GM18507 (cell line): ENCODE measurements at regions not wholly inside any gene's neighbourhood (a gene's known extent, or its start where the extent isn't known, plus 50 kb on each side); places are given as distances from the start of the nearest gene placed in this dataset.
A peak's percentile ranks its signal among the peaks of the same experiment; 100 is the strongest.

ENCODE experiments used
- DNase-seq: peaks from one replicate; pipeline ENCODE4 v3.0.0; 2011; ENCODE audit warnings: low read depth; ENCODE audit not compliant: insufficient read length; ENCODE audit errors: extremely low spot score
- FAIRE-seq: peaks from 2 replicates; lab custom pipeline; 2011; peaks lifted over from hg19 to GRCh38; lab: Jason Lieb, UNC

- FAIRE-seq (peak; percentile 5), DNase-seq (no peak)
These were observed 86.2 kb upstream of the KCNK12 start for GRCh38 chr2:47656715-47657600.

- DNase-seq (no peak), FAIRE-seq (no peak)
These were observed 84.7 kb upstream of the KCNK12 start for GRCh38 chr2:47655563-47655880.

- FAIRE-seq (peak; percentile 83), DNase-seq (peak; percentile 32)
These were observed 84.2 kb upstream of the KCNK12 start for GRCh38 chr2:47654790-47655562.

GRCh38 chr2:47653902-47654789 lies 83.4 kb upstream of the KCNK12 start:
- FAIRE-seq: no peak
- no peak for DNase-seq

- DNase-seq (no peak), FAIRE-seq (no peak)
These were observed 82.3 kb upstream of the KCNK12 start for GRCh38 chr2:47653036-47653435.

GRCh38 chr2:47652061-47652690 lies 81.4 kb upstream of the KCNK12 start:
- DNase-seq (no peak), FAIRE-seq (no peak)

GRCh38 chr2:47651296-47651695 lies 80.5 kb upstream of the KCNK12 start:
- FAIRE-seq (no peak), DNase-seq (no peak)

GRCh38 chr2:47650001-47650535 lies 79.3 kb upstream of the KCNK12 start:
- FAIRE-seq: no peak
- no peak for DNase-seq

GRCh38 chr2:47645246-47645645 lies 74.5 kb upstream of the KCNK12 start:
- FAIRE-seq: no peak
- DNase-seq: no peak

GRCh38 chr2:47644351-47644750 lies 73.6 kb upstream of the KCNK12 start:
- FAIRE-seq (no peak), DNase-seq (no peak)

GRCh38 chr2:47641366-47641765 lies 70.6 kb upstream of the KCNK12 start:
- no peak for FAIRE-seq
- DNase-seq: no peak

- no peak for DNase-seq
- FAIRE-seq: no peak
These were observed 69.6 kb upstream of the KCNK12 start for GRCh38 chr2:47640356-47640755.

GRCh38 chr2:47639467-47639866 lies 68.7 kb upstream of the KCNK12 start:
- no peak for FAIRE-seq

GRCh38 chr2:47638430-47638829 lies 67.6 kb upstream of the KCNK12 start:
- FAIRE-seq: no peak
- no peak for DNase-seq

More at GRCh38 chr2:47639467-47639866, 68.7 kb upstream of the KCNK12 start:
- DNase-seq: no peak

- DNase-seq (no peak), FAIRE-seq (no peak)
These were observed 65.9 kb upstream of the KCNK12 start for GRCh38 chr2:47636596-47637264.

- FAIRE-seq: no peak
- no peak for DNase-seq
These were observed 65.4 kb upstream of the KCNK12 start for GRCh38 chr2:47636176-47636575.

GRCh38 chr2:47632754-47633153 lies 62.0 kb upstream of the KCNK12 start:
- DNase-seq: no peak
- no peak for FAIRE-seq

- DNase-seq: no peak
These were observed 61.1 kb upstream of the KCNK12 start for GRCh38 chr2:47631792-47632398.

More at GRCh38 chr2:47631792-47632398, 61.1 kb upstream of the KCNK12 start:
- FAIRE-seq: no peak
